Astrocyte (in vitro differentiated cells and primary cell): ENCODE measurements at regions not wholly inside any gene's neighbourhood (a gene's known extent, or its start where the extent isn't known, plus 50 kb on each side); places are given as distances from the start of the nearest gene placed in this dataset.

Experiments used
- DNase-seq: peaks from one replicate; pipeline ENCODE4 v3.0.0-alpha.2; 2010; ENCODE audit warnings: low read depth
- FAIRE-seq: peaks from 2 replicates; lab custom pipeline; 2011; peaks lifted over from hg19 to GRCh38; lab: Jason Lieb, UNC
- H2AFZ ChIP-seq: 2 replicates; pipeline ENCODE4 v1.6.0; 2012; ENCODE audit warnings: low read depth, low read length, inconsistent platforms
- H3K27ac ChIP-seq: 2 replicates; pipeline ENCODE4 v1.5.1; 2011; ENCODE audit warnings: low read depth, low read length, inconsistent platforms
- H3K27me3 ChIP-seq: 2 replicates; pipeline ENCODE4 v1.6.0; 2011; ENCODE audit warnings: low read length, inconsistent platforms; ENCODE audit not compliant: insufficient read depth
- H3K36me3 ChIP-seq: 2 replicates; pipeline ENCODE4 v1.5.1; 2011; ENCODE audit warnings: low read length, inconsistent platforms; ENCODE audit not compliant: insufficient read depth
- H3K4me1 ChIP-seq: 2 replicates; pipeline ENCODE4 v1.5.1; 2011; ENCODE audit warnings: low read length, inconsistent platforms; ENCODE audit not compliant: insufficient read depth
- H3K4me2 ChIP-seq: 2 replicates; pipeline ENCODE4 v1.6.0; 2012; ENCODE audit warnings: low read length, inconsistent platforms
- H3K4me3 ChIP-seq: 2 replicates; pipeline ENCODE4 v1.5.1; 2011; ENCODE audit warnings: low read depth, mild to moderate bottlenecking, low read length, inconsistent platforms; ENCODE audit not compliant: insufficient read depth
- H3K79me2 ChIP-seq: 2 replicates; pipeline ENCODE4 v1.6.0; 2012; ENCODE audit warnings: mild to moderate bottlenecking, low read length, inconsistent platforms; ENCODE audit not compliant: insufficient read depth
- H3K9ac ChIP-seq: 2 replicates; pipeline ENCODE4 v1.6.0; 2012; ENCODE audit warnings: mild to moderate bottlenecking, low read length, inconsistent platforms
- H3K9me3 ChIP-seq: 2 replicates; pipeline ENCODE4 v1.5.1; 2012; ENCODE audit warnings: low read depth, mild to moderate bottlenecking, low read length, inconsistent platforms; ENCODE audit not compliant: insufficient read depth
- H4K20me1 ChIP-seq: 2 replicates; pipeline ENCODE4 v1.6.0; 2012; ENCODE audit warnings: low read length, inconsistent platforms; ENCODE audit not compliant: insufficient read depth
- H3K27ac Mint-ChIP-seq: one replicate; pipeline ENCODE4 v1.8.0; 2021; ENCODE audit warnings: mild to moderate bottlenecking, mixed read lengths; ENCODE audit not compliant: unreplicated experiment
- H3K27me3 Mint-ChIP-seq: one replicate; pipeline ENCODE4 v1.8.0; 2021; ENCODE audit warnings: low read depth, mixed read lengths; ENCODE audit not compliant: unreplicated experiment
- H3K36me3 Mint-ChIP-seq: one replicate; pipeline ENCODE4 v1.8.0; 2021; ENCODE audit warnings: low read depth, mixed read lengths; ENCODE audit not compliant: unreplicated experiment
- H3K4me1 Mint-ChIP-seq: one replicate; pipeline ENCODE4 v1.8.0; 2021; ENCODE audit warnings: low read depth, mixed read lengths; ENCODE audit not compliant: unreplicated experiment
- H3K4me3 Mint-ChIP-seq: one replicate; pipeline ENCODE4 v1.8.0; 2021; ENCODE audit warnings: mild to moderate bottlenecking, moderate library complexity, mixed read lengths; ENCODE audit not compliant: unreplicated experiment
- H3K9me3 Mint-ChIP-seq: one replicate; pipeline ENCODE4 v1.8.0; 2021; ENCODE audit warnings: mild to moderate bottlenecking, mixed read lengths; ENCODE audit not compliant: unreplicated experiment
- EZH2 ChIP-seq: IDR thresholded peaks from 2 replicates; pipeline ENCODE4 v1.6.1; 2012; ENCODE audit warnings: mild to moderate bottlenecking, low read length, inconsistent platforms; ENCODE audit not compliant: insufficient read depth
- TF ChIP-seq, protein P1 (sequence below): IDR thresholded peaks from 2 replicates; pipeline ENCODE4 v1.5.1; 2011; ENCODE audit warnings: low read depth, mild to moderate bottlenecking, inconsistent platforms, low read length, moderate library complexity; ENCODE audit not compliant: insufficient read depth

DNA sequence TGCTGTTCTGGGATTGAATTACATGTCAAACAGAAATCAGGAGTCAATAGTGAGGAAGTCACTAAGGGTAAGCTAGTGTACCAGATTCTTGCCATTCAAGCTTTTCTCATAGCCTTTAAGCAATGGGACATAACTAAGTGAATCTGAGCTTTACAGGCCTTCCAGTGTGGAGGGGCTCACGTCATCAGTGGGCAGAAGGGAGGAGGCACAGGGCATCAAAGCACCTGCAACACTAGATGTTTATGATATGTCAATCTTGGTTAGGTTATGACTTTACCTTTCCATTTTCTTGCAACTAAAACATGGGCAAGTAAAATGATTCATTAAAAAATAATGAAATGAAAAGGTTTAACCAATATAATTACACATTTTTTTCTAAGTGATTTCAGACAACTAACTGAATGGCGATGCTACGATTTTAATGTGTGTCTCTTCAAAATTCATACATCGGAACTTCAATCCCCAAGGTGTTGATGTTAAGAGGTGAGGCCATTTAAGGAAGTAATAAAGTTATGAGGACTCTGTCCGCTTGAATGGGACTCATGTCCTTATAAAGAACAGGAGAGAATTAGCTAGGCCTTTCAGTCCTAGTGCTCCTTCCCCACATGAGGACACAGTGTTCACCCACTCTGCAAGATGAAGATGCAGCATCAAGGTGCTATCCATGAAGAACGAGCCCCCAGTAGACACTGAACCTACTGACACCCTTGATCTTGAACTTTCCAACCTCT, 1169.2 kb upstream of the NXPH2 start:
- no peak overlapping the region for H3K4me3 Mint-ChIP-seq
- Histone ChIP-seq H2AFZ (no peak overlapping the region), H3K4me2 (no peak overlapping the region), H3K4me1 (no peaks in the 10 kb centered on the region), H3K4me3 (no peak overlapping the region), H3K9me3 (no peaks in the 10 kb centered on the region), H3K36me3 (no peaks in the 10 kb centered on the region), H3K79me2 (no peaks in the 10 kb centered on the region), H3K27me3 (no peaks in the 10 kb centered on the region), H4K20me1 (no peaks in the 10 kb centered on the region), H3K9ac (no peak overlapping the region), H3K27ac (no peak overlapping the region)
- DNase-seq = no peak
- no peaks in the 10 kb centered on the region for H3K4me1 Mint-ChIP-seq
- H3K36me3 Mint-ChIP-seq = no peaks in the 10 kb centered on the region
- no peaks in the 10 kb centered on the region for H3K27me3 Mint-ChIP-seq
- no peak overlapping the region for H3K27ac Mint-ChIP-seq
- no peaks in the 10 kb centered on the region for H3K9me3 Mint-ChIP-seq
- FAIRE-seq = no peak
- TF ChIP-seq, protein P1, sequence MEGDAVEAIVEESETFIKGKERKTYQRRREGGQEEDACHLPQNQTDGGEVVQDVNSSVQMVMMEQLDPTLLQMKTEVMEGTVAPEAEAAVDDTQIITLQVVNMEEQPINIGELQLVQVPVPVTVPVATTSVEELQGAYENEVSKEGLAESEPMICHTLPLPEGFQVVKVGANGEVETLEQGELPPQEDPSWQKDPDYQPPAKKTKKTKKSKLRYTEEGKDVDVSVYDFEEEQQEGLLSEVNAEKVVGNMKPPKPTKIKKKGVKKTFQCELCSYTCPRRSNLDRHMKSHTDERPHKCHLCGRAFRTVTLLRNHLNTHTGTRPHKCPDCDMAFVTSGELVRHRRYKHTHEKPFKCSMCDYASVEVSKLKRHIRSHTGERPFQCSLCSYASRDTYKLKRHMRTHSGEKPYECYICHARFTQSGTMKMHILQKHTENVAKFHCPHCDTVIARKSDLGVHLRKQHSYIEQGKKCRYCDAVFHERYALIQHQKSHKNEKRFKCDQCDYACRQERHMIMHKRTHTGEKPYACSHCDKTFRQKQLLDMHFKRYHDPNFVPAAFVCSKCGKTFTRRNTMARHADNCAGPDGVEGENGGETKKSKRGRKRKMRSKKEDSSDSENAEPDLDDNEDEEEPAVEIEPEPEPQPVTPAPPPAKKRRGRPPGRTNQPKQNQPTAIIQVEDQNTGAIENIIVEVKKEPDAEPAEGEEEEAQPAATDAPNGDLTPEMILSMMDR = no peak
- no peak for TF ChIP-seq EZH2

- H3K27ac Mint-ChIP-seq = no peak overlapping the region
- Histone ChIP-seq H3K4me3 (no peak overlapping the region), H3K4me2 (no peak overlapping the region), H3K79me2 (no peaks in the 10 kb centered on the region), H3K27ac (no peak overlapping the region), H3K36me3 (no peaks in the 10 kb centered on the region), H3K9me3 (no peaks in the 10 kb centered on the region), H3K27me3 (no peaks in the 10 kb centered on the region), H3K4me1 (no peaks in the 10 kb centered on the region), H2AFZ (no peak overlapping the region), H3K9ac (no peak overlapping the region), H4K20me1 (no peaks in the 10 kb centered on the region)
- no peaks in the 10 kb centered on the region for H3K27me3 Mint-ChIP-seq
- H3K4me3 Mint-ChIP-seq = no peak overlapping the region
- H3K4me1 Mint-ChIP-seq = no peaks in the 10 kb centered on the region
- H3K36me3 Mint-ChIP-seq = no peaks in the 10 kb centered on the region
- DNase-seq (no peak), FAIRE-seq (no peak)
- no peaks in the 10 kb centered on the region for H3K9me3 Mint-ChIP-seq
- TF ChIP-seq, protein P1 = no peak
- no peak for TF ChIP-seq EZH2
Observed at GRCh38 chr2:139946690-139947089, 1166.5 kb upstream of the NXPH2 start.

DNA sequence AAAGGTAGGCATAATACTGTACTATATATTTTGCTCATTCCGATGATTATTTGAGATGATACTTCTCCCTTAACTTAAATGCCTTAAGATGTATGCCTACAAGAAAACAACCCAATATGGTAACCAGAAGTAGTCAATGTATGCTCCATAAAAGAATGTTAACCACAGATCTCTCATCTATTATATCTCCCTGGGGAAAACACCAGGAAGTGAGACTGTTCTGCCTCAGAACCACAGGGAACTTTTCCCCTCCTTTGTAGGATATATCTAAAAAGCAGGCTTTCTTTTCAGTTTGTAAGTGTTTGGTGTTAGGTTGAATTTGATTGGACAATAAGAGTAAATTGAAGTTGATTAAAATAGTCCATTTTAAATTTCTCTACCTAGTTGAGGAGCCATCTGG, 1160.5 kb upstream of the NXPH2 start:
- Histone ChIP-seq H3K9me3 (no peaks in the 10 kb centered on the region), H3K9ac (no peak overlapping the region), H2AFZ (no peak overlapping the region), H3K79me2 (no peaks in the 10 kb centered on the region), H4K20me1 (no peaks in the 10 kb centered on the region), H3K4me3 (no peak overlapping the region), H3K4me2 (no peak overlapping the region), H3K27ac (no peak overlapping the region), H3K4me1 (no peaks in the 10 kb centered on the region), H3K36me3 (no peaks in the 10 kb centered on the region), H3K27me3 (no peaks in the 10 kb centered on the region)
- TF ChIP-seq, protein P1 = no peak
- no peak for TF ChIP-seq EZH2
- DNase-seq = no peak
- no peak for FAIRE-seq
- no peaks in the 10 kb centered on the region for H3K36me3 Mint-ChIP-seq
- no peak overlapping the region for H3K27ac Mint-ChIP-seq
- H3K9me3 Mint-ChIP-seq = peaks cover 3% of the 10 kb centered on the region
- H3K4me1 Mint-ChIP-seq = peaks cover 1% of the 10 kb centered on the region
- no peak overlapping the region for H3K4me3 Mint-ChIP-seq
- no peaks in the 10 kb centered on the region for H3K27me3 Mint-ChIP-seq
